HUES6 (cell line): ENCODE measurements at regions not wholly inside any gene's neighbourhood (a gene's known extent, or its start where the extent isn't known, plus 50 kb on each side); places are given as distances from the start of the nearest gene placed in this dataset.

Source experiments
- H3K27ac ChIP-seq: 2 replicates; pipeline ENCODE4 v1.7.0; 2013; ENCODE audit warnings: low read depth, mild to moderate bottlenecking, low read length, inconsistent platforms
- H3K27me3 ChIP-seq: 2 replicates; pipeline ENCODE4 v1.6.1; 2013; ENCODE audit warnings: low read length; ENCODE audit not compliant: control insufficient read depth, insufficient read depth
- H3K36me3 ChIP-seq: 2 replicates; pipeline ENCODE4 v1.6.1; 2013; ENCODE audit warnings: low read length; ENCODE audit not compliant: control insufficient read depth, insufficient read depth
- H3K4me1 ChIP-seq: 2 replicates; pipeline ENCODE4 v1.6.1; 2013; ENCODE audit warnings: low read length; ENCODE audit not compliant: control insufficient read depth, insufficient read depth
- H3K4me3 ChIP-seq: 2 replicates; pipeline ENCODE4 v1.5.1; 2013; ENCODE audit warnings: low read depth, low read length
- H3K9ac ChIP-seq: one replicate; pipeline ENCODE4 v1.6.1; 2013; ENCODE audit warnings: mild to moderate bottlenecking, low read length
- H3K9me3 ChIP-seq: 2 replicates; pipeline ENCODE4 v1.6.1; 2013; ENCODE audit warnings: low read depth, low read length; ENCODE audit not compliant: control insufficient read depth, insufficient read depth

- Histone ChIP-seq H3K9ac (no peak overlapping the region), H3K4me3 (no peak overlapping the region), H3K36me3 (no peaks in the 10 kb centered on the region), H3K27me3 (no peaks in the 10 kb centered on the region), H3K27ac (no peak overlapping the region), H3K4me1 (no peaks in the 10 kb centered on the region), H3K9me3 (no peaks in the 10 kb centered on the region)
These were observed 1429.8 kb upstream of the CDH9 start for GRCh38 chr5:28468166-28468565.

GRCh38 chr5:28463728-28464127 is 1425.3 kb upstream of the CDH9 start:
- Histone ChIP-seq H3K4me1 (no peaks in the 10 kb centered on the region), H3K27me3 (no peaks in the 10 kb centered on the region), H3K9ac (no peak overlapping the region), H3K4me3 (no peak overlapping the region), H3K36me3 (no peaks in the 10 kb centered on the region), H3K9me3 (no peaks in the 10 kb centered on the region), H3K27ac (no peak overlapping the region)

DNA sequence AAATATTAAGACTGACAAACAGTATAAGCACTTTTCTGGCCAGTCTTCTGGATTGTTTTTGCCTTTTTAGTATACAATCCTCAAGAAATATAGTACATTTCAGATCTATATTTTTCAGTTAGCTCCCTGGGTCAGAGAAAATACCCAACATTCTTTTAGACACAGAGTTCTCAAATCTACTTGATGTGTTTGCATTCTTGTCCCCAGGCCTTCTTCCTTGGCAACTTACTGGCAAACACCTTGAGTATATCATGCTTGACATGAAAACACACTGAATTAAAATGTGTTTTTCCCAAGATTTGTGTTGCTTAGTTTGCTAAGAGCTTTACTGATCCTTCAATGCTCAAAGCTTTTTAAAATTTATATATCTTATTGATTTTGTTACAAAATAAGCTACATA is 1413.1 kb upstream of the CDH9 start:
- Histone ChIP-seq H3K4me1 (no peaks in the 10 kb centered on the region), H3K27ac (no peak overlapping the region), H3K9ac (no peak overlapping the region), H3K27me3 (no peaks in the 10 kb centered on the region), H3K36me3 (no peaks in the 10 kb centered on the region), H3K4me3 (no peak overlapping the region), H3K9me3 (no peaks in the 10 kb centered on the region)

GRCh38 chr5:28450997-28451396 is 1412.6 kb upstream of the CDH9 start:
- Histone ChIP-seq H3K27me3 (no peaks in the 10 kb centered on the region), H3K36me3 (no peaks in the 10 kb centered on the region), H3K27ac (no peak overlapping the region)

GRCh38 chr5:28448791-28449190 is 1410.4 kb upstream of the CDH9 start:
- no peaks in the 10 kb centered on the region for H3K27me3 ChIP-seq
- H3K4me3 ChIP-seq: no peak overlapping the region
- no peaks in the 10 kb centered on the region for H3K4me1 ChIP-seq
- H3K27ac ChIP-seq: no peak overlapping the region
- H3K9ac ChIP-seq: no peak overlapping the region
- H3K36me3 ChIP-seq: no peaks in the 10 kb centered on the region
- H3K9me3 ChIP-seq: no peaks in the 10 kb centered on the region

More at GRCh38 chr5:28450997-28451396, 1412.6 kb upstream of the CDH9 start:
- no peaks in the 10 kb centered on the region for H3K4me1 ChIP-seq
- H3K9ac ChIP-seq: no peak overlapping the region
- no peaks in the 10 kb centered on the region for H3K9me3 ChIP-seq
- no peak overlapping the region for H3K4me3 ChIP-seq

DNA sequence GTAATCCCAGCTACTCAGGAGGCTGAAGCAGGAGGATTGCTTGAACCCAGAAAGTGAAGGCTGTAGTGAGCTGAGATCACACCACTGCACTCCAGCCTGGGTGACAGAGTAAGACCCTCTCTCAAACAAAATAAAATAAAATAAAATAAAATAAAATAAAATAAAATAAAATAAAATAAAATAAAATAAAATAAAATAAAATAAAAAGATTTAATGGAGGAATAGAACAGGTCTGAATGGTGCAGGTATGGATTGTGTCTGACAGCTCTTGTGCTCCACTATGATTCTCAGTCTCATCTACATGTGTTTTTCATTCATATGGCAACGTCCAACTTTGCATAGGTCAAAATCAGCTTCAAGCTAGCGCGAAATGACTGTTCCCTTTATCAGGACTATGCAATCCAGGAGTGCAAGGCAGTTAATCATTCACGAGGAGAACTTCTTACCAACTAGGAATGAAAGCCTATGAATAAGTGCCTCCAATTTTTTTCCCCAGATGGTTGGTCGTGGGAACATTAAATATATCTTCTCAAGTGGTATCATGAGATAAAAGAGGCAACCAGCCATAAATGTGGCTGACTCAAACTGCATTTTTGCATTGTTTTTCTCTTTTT is 1392.3 kb upstream of the CDH9 start:
- no peak overlapping the region for H3K9ac ChIP-seq
- H3K9me3 ChIP-seq: peaks cover 15% of the 10 kb centered on the region
- H3K27me3 ChIP-seq: no peaks in the 10 kb centered on the region
- H3K4me3 ChIP-seq: no peak overlapping the region
- no peaks in the 10 kb centered on the region for H3K36me3 ChIP-seq
- H3K27ac ChIP-seq: no peak overlapping the region
- H3K4me1 ChIP-seq: no peaks in the 10 kb centered on the region

DNA sequence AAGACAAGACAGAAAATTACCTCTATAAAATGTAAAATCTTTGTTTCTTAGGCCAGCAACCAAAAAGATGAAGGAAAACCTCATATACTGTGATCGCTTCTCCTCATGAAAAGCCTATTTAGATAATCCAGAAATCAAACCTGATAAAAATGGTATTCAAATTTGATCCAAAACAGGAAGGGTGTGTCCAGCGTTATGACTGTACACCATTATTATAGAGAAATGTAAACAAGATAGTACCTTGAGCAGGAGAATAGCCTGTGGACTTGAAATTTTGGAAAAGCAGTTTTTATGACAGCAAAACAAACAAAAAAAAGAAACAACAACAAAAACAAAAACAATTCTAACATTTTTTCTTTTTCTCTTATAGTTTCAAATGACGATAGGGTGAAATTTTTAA is 1382.8 kb upstream of the CDH9 start:
- Histone ChIP-seq H3K9me3 (peaks cover 9% of the 10 kb centered on the region), H3K9ac (no peak overlapping the region), H3K27ac (no peak overlapping the region), H3K36me3 (no peaks in the 10 kb centered on the region), H3K27me3 (no peaks in the 10 kb centered on the region), H3K4me1 (no peaks in the 10 kb centered on the region), H3K4me3 (no peak overlapping the region)

GRCh38 chr5:28415791-28416443 is 1377.5 kb upstream of the CDH9 start:
- no peaks in the 10 kb centered on the region for H3K4me1 ChIP-seq
- H3K4me3 ChIP-seq: no peak overlapping the region
- H3K9me3 ChIP-seq: peaks cover 11% of the 10 kb centered on the region; the same call in 1 of the 2 replicates
- H3K9ac ChIP-seq: no peak overlapping the region
- H3K36me3 ChIP-seq: no peaks in the 10 kb centered on the region
- H3K27ac ChIP-seq: no peak overlapping the region
- no peaks in the 10 kb centered on the region for H3K27me3 ChIP-seq

DNA sequence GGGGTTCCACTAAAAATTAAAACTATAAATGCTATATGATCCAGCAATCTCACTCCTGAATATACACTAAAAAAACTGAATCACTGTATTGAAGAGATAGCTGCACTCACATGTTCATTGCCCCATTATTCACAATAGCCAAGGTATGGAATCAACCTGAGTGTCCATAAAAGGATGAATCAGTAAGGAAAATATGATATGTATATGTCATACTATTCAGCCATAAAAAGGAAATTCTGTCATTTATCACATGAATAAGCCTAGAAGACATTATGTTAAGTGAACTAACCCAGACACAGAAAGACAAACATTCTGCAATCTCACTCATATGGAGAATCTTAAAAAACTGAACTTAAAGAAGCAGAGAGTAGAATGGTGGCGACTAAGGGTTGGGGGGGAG is 1376.2 kb upstream of the CDH9 start:
- Histone ChIP-seq H3K4me3 (no peak overlapping the region), H3K27ac (no peak overlapping the region)

GRCh38 chr5:28408651-28409050 is 1370.3 kb upstream of the CDH9 start:
- Histone ChIP-seq H3K4me3 (no peak overlapping the region), H3K36me3 (no peaks in the 10 kb centered on the region), H3K27ac (no peak overlapping the region), H3K27me3 (no peaks in the 10 kb centered on the region), H3K9ac (no peak overlapping the region), H3K4me1 (no peaks in the 10 kb centered on the region; the same call in 1 of the 2 replicates), H3K9me3 (peaks cover 18% of the 10 kb centered on the region)

More for the DNA sequence above, 1376.2 kb upstream of the CDH9 start:
- H3K4me1 ChIP-seq: no peaks in the 10 kb centered on the region
- H3K9me3 ChIP-seq: peaks cover 11% of the 10 kb centered on the region; the same call in 1 of the 2 replicates
- H3K9ac ChIP-seq: no peak overlapping the region
- no peaks in the 10 kb centered on the region for H3K27me3 ChIP-seq
- no peaks in the 10 kb centered on the region for H3K36me3 ChIP-seq

DNA sequence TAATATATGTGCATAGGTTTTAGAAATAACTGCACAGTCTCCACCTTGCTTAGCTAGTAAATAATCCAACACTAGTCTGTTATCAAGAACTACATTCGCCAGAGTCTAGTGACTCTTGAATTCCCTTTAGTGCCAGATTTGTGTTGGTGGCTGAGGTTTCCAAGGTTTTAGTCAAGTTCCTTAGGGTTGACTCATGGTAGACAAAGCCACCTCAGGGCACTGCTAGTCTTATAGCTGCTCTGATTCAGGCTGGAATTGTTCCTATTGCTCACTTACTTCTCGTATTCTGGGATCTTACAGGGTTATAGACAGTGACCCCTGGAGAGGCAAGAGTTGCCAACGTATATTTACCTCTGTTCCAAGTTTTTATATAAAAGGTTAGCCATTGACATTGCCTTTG is 1369.8 kb upstream of the CDH9 start:
- Histone ChIP-seq H3K27me3 (no peaks in the 10 kb centered on the region), H3K9ac (no peak overlapping the region), H3K4me1 (peaks cover under 1% of the 10 kb centered on the region; the same call in 1 of the 2 replicates), H3K36me3 (no peaks in the 10 kb centered on the region), H3K27ac (no peak overlapping the region), H3K9me3 (peaks cover 18% of the 10 kb centered on the region), H3K4me3 (no peak overlapping the region)
